A549 (cell line): ENCODE measurements at regions not wholly inside any gene's neighbourhood (a gene's known extent, or its start where the extent isn't known, plus 50 kb on each side); places are given as distances from the start of the nearest gene placed in this dataset.

ENCODE experiments used
- EP300 ChIP-seq, 2 experiments: fragments of >200 bp; sonication (Bioruptor Twin); formaldehyde crosslinking; IDR thresholded peaks; 2 replicates in 1 of 2; 3 replicates in 1 of 2; pipeline ENCODE4 v1.6.1; 2016 to 2017
- POLR2A ChIP-seq: IDR thresholded peaks from 2 replicates; pipeline ENCODE4 v1.6.1; 2012; ENCODE audit warnings: mild to moderate bottlenecking, low read length
- RCOR1 ChIP-seq: fragments of 150-350 bp; IDR thresholded peaks from 2 replicates; pipeline ENCODE4 v1.6.1; 2014; ENCODE audit warnings: antibody characterized with exemption, low read length, low read depth

DNA sequence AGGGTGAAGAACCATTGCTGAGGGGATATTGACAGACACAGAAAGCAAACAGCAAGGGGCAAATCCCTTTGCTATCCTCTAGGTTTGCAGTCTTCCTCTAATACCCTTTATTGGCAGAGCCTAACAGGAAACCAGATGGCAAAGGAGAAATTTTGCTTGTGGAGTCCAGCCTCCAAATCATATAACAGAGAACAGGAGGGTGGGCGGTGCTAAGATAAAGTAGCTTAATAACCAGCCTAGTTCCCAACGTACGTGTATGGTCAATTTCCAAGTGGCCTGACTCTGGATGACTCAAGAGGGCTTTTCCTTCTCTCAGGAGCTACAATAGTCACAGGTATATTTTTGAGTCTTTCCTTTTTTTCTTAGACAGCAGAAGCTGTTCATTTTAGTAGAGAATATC, 404.5 kb downstream of the PDCD6IP start:
- TF ChIP-seq EP300 (IDR thresholded peaks at IDR 0.05) (no peak), POLR2A (no peak), RCOR1 (no peak)
